ENCODE measurements at regions not wholly inside any gene's neighbourhood (a gene's known extent, or its start where the extent isn't known, plus 50 kb on each side); places are given as distances from the start of the nearest gene placed in this dataset.

GRCh38 chr13:73601708-73602107 lies 532.5 kb downstream of the KLF12 start:
- H2AK5ac ChIP-seq (ENCODE audit: low read depth, low read length): no peak overlapping the region
- in situ Hi-C loops (cut with MboI; ENCODE audit: low sequenced_read_pairs) (no loop called here), intact Hi-C loops (cut with micrococcal nuclease) (no loop called here), dilution Hi-C loops (cut with HindIII; ENCODE audit: low sequenced_read_pairs, unreplicated experiment) (no loop called here)
- no peak overlapping the region for H3K4ac ChIP-seq (ENCODE audit: low read depth, low read length)
- ChIA-PET POLR2A (ENCODE audit: unreplicated experiment) (no interaction called here), CTCF (no interaction called here)
- no peak overlapping the region for H4K8ac ChIP-seq (ENCODE audit: low read depth in 2 of 2, low read length in 2 of 2)
- H4K91ac ChIP-seq (ENCODE audit: insufficient read depth, low read depth, low read length): no peak overlapping the region
- no peak overlapping the region for H3K4me3 ChIP-seq (ENCODE audit: insufficient read depth, low read depth, low read length)
- H3K9me3 ChIP-seq (ENCODE audit: control insufficient read depth, insufficient read depth, low read length): peaks cover 2% of the 10 kb centered on the region
- TF ChIP-seq FOS (IDR thresholded peaks at IDR 0.05; ENCODE audit: low read depth, low read length) (no peak), MXI1 (IDR thresholded peaks at IDR 0.05; ENCODE audit: borderline replicate concordance, low read depth, low read length) (no peak), RFX5 (IDR thresholded peaks at IDR 0.05; ENCODE audit: low read depth, low read length) (no peak)
- H3K56ac ChIP-seq (ENCODE audit: extremely low read depth, insufficient read depth, low read length): no peak overlapping the region
- H3K23ac ChIP-seq (ENCODE audit: low read depth, low read length): no peak overlapping the region
- H3K9ac ChIP-seq (ENCODE audit: low read depth, low read length): no peak overlapping the region
- H2BK15ac ChIP-seq (ENCODE audit: low read depth, low read length): no peak overlapping the region
- H3K14ac ChIP-seq (replicated peaks; ENCODE audit: low read depth, low read length): no peak overlapping the region
- H2BK5ac ChIP-seq (ENCODE audit: low read depth, low read length, poor library complexity, severe bottlenecking): no peak overlapping the region
- no peak overlapping the region for H2BK20ac ChIP-seq (ENCODE audit: low read depth, low read length)
- H3K18ac ChIP-seq (ENCODE audit: low read depth, low read length): no peak overlapping the region
- no peak overlapping the region for H2BK120ac ChIP-seq (ENCODE audit: low read depth, low read length)
- no peaks in the 10 kb centered on the region for H4K20me1 ChIP-seq (ENCODE audit: insufficient read depth, low read length)
- BruUV-seq (replicated peaks): no TSS peak
- DNase-seq (no peak), ATAC-seq (ENCODE audit: low read depth) (no peak)
- no peaks in the 10 kb centered on the region for H3K36me3 ChIP-seq (ENCODE audit: control insufficient read depth, insufficient read depth, low read length)
- H3K79me1 ChIP-seq (ENCODE audit: low read depth in 1 of 2, low read length in 2 of 2): no peaks in the 10 kb centered on the region
- WGBS, 2 experiments (ENCODE audit: extremely low coverage in 2 of 2, insufficient read length in 1 of 2): no CpG with 5 or more reads among the region's 1 CpG
- peaks cover 3% of the 10 kb centered on the region; the same call in 1 of the 2 replicates for H3K4me1 ChIP-seq (ENCODE audit: control insufficient read depth, insufficient read depth, low read length)
- no peak overlapping the region for H3K27ac ChIP-seq (ENCODE audit: insufficient read depth, low read length)
- no peaks in the 10 kb centered on the region for H3K9me1 ChIP-seq (ENCODE audit: insufficient read depth, low read length)
- no peak overlapping the region for H4K5ac ChIP-seq (ENCODE audit: low read depth, low read length)
- no peak overlapping the region for H3K4me2 ChIP-seq (ENCODE audit: low read depth, low read length)
- no peak overlapping the region for H2AK9ac ChIP-seq (replicated peaks; ENCODE audit: low read depth, low read length, poor library complexity)
- no peaks in the 10 kb centered on the region for H3K27me3 ChIP-seq (ENCODE audit: control insufficient read depth, insufficient read depth, low read length)
- H2AFZ ChIP-seq (replicated peaks; ENCODE audit: low read length, poor library complexity): no peak overlapping the region
